B cell (primary cell): ENCODE measurements at regions not wholly inside any gene's neighbourhood (a gene's known extent, or its start where the extent isn't known, plus 50 kb on each side); places are given as distances from the start of the nearest gene placed in this dataset.

Experiments
- ATAC-seq: fragments of 200-7000 bp; cut with Tn5 transposase; one replicate; pipeline ENCODE4 v1.10.0; 2021; ENCODE audit warnings: low read depth, mild to moderate bottlenecking, moderate number of reproducible peaks, moderate library complexity
- CTCF ChIA-PET: fragments of 350-600 bp; sonication (Branson Sonifier 250); formaldehyde crosslinking; loops from one replicate; lab custom pipeline; 2021; ENCODE audit warnings: antibody characterized with exemption, inconsistent platforms; lab: Charles Lee
- POLR2A ChIA-PET: fragments of 350-600 bp; sonication (Branson Sonifier 250); formaldehyde crosslinking; loops from one replicate; lab custom pipeline; 2021; ENCODE audit warnings: antibody characterized with exemption; lab: Charles Lee
- DNase-seq: peaks from one replicate; pipeline ENCODE4 v3.0.0; 2013
- H2AFZ ChIP-seq: 2 replicates; pipeline ENCODE4 v1.6.1; 2012; ENCODE audit warnings: mild to moderate bottlenecking, low read depth, low read length; ENCODE audit not compliant: insufficient read depth, poor library complexity, severe bottlenecking
- H3K27ac ChIP-seq, 2 donors: 1 replicate in 1 of 2; 2 replicates in 1 of 2; pipeline ENCODE4 v1.5.1; 2012 to 2013; ENCODE audit warnings: low read length in 2 of 2, mild to moderate bottlenecking in 2 of 2, moderate library complexity in 1 of 2
- H3K27me3 ChIP-seq, 4 experiments: fragments of 200-600 bp in 1 of 4; sonication (generic) in 1 of 4; replicated peaks in 1 of 4; 1 replicate in 2 of 4; 2 replicates in 2 of 4; pipeline versions ENCODE4 v1.6.1 to v1.7.0; 2013 to 2016; ENCODE audit warnings: low read length in 3 of 4, mild to moderate bottlenecking in 2 of 4, mixed read lengths in 1 of 4, moderate library complexity in 1 of 4; ENCODE audit not compliant: insufficient read depth in 4 of 4, control insufficient read depth in 3 of 4; ENCODE audit errors: control extremely low read depth in 1 of 4
- H3K36me3 ChIP-seq, 2 experiments: replicated peaks in 1 of 2; 1 replicate in 1 of 2; 2 replicates in 1 of 2; pipeline versions ENCODE4 v1.6.1 to v1.7.1; 2013; ENCODE audit warnings: low read length in 1 of 2; ENCODE audit not compliant: insufficient read depth in 2 of 2, control insufficient read depth in 1 of 2; ENCODE audit errors: control extremely low read depth in 1 of 2, extremely low read depth in 1 of 2
- H3K4me1 ChIP-seq, 2 donors: fragments of 200-600 bp in 1 of 2; sonication (generic) in 1 of 2; 1 replicate in 1 of 2; 2 replicates in 1 of 2; pipeline versions ENCODE4 v1.5.1 to v1.6.1; 2013 to 2017; ENCODE audit warnings: low read length in 2 of 2; ENCODE audit not compliant: control insufficient read depth in 2 of 2, insufficient read depth in 2 of 2
- H3K4me2 ChIP-seq: replicated peaks from 2 replicates; pipeline ENCODE3; 2012; ENCODE audit warnings: mild to moderate bottlenecking, low read depth, low read length; ENCODE audit not compliant: poor library complexity, severe bottlenecking
- H3K4me3 ChIP-seq, 5 experiments: fragments of 200-600 bp in 1 of 5; sonication (generic) in 1 of 5; 1 replicate in 3 of 5; 2 replicates in 2 of 5; pipeline versions ENCODE4 v1.5.1 to v1.7.0; 2011 to 2016; ENCODE audit warnings: low read length in 4 of 5, mild to moderate bottlenecking in 4 of 5, low read depth in 2 of 5, control low read depth in 1 of 5, moderate library complexity in 1 of 5; ENCODE audit not compliant: insufficient read depth in 1 of 5; ENCODE audit errors: control extremely low read depth in 1 of 5, extremely low read depth in 1 of 5
- H3K79me2 ChIP-seq: fragments of 200-600 bp; sonication (generic); one replicate; pipeline ENCODE4 v1.6.0; 2016; ENCODE audit warnings: low read length; ENCODE audit not compliant: control insufficient read depth, insufficient read depth
- H3K9ac ChIP-seq: fragments of 200-600 bp; sonication (generic); 2 replicates; pipeline ENCODE4 v1.6.1; 2017; ENCODE audit warnings: mild to moderate bottlenecking, low read length, moderate library complexity
- H3K9me3 ChIP-seq, 3 donors: one replicate each; pipeline versions ENCODE4 v1.6.1 to v1.7.1; 2013; ENCODE audit warnings: low read length in 2 of 3; ENCODE audit not compliant: control insufficient read depth in 2 of 3, insufficient read depth in 1 of 3; ENCODE audit errors: control extremely low read depth in 1 of 3
- H4K20me1 ChIP-seq: 2 replicates; pipeline ENCODE4 v1.6.0; 2012; ENCODE audit warnings: mild to moderate bottlenecking, low read length; ENCODE audit not compliant: insufficient read depth, control insufficient read depth, poor library complexity, severe bottlenecking
- H3K27ac Mint-ChIP-seq: one replicate; pipeline ENCODE4 v1.8.0; 2021; ENCODE audit warnings: mixed read lengths
- H3K27me3 Mint-ChIP-seq: one replicate; pipeline ENCODE4 v1.8.0; 2021; ENCODE audit warnings: mixed read lengths
- H3K4me1 Mint-ChIP-seq: one replicate; pipeline ENCODE4 v1.8.0; 2021; ENCODE audit warnings: mixed read lengths
- H3K4me3 Mint-ChIP-seq: one replicate; pipeline ENCODE4 v1.8.0; 2021; ENCODE audit warnings: mixed read lengths
- H3K9me3 Mint-ChIP-seq: one replicate; pipeline ENCODE4 v1.8.0; 2022; ENCODE audit warnings: mixed read lengths; ENCODE audit not compliant: insufficient read depth
- CTCF ChIP-seq: fragments of 200-600 bp; IDR thresholded peaks from one replicate; pipeline ENCODE4 v1.8.0; 2022; ENCODE audit warnings: antibody characterized with exemption, mild to moderate bottlenecking
- EZH2 ChIP-seq: IDR thresholded peaks from 2 replicates; pipeline ENCODE4 v1.6.1; 2012; ENCODE audit warnings: borderline replicate concordance, low read depth, mild to moderate bottlenecking, moderate library complexity, low read length; ENCODE audit not compliant: insufficient read depth, poor library complexity, severe bottlenecking
- WGBS: methylation state at CpG from one replicate; pipeline ENCODE4 v1.1.5; 2013; ENCODE audit warnings: missing lambda C conversion rate; ENCODE audit not compliant: insufficient coverage; 5-methylcytosine and 5-hydroxymethylcytosine counted together
- intact Hi-C: fragments of 100-400 bp; cut with micrococcal nuclease; formaldehyde crosslinking; loops from one replicate; pipeline ENCODE4 v1.10.0; 2022

- H3K4me1 ChIP-seq: no peaks in the 10 kb centered on the region
- no peak overlapping the region for H3K4me2 ChIP-seq
- H3K9me3 Mint-ChIP-seq: no peaks in the 10 kb centered on the region
- intact Hi-C loops: no loop called here
- H2AFZ ChIP-seq: no peak overlapping the region
- H3K4me3 ChIP-seq: no peak overlapping the region
- no peaks in the 10 kb centered on the region for H3K36me3 ChIP-seq
- ChIA-PET POLR2A (no interaction called here), CTCF (no interaction called here)
- H3K27ac ChIP-seq: no peak overlapping the region
- H3K9ac ChIP-seq: no peak overlapping the region
- H3K27me3 ChIP-seq: no peaks in the 10 kb centered on the region
- DNase-seq (no peak), ATAC-seq (no peak)
- no peaks in the 10 kb centered on the region for H3K79me2 ChIP-seq
- H4K20me1 ChIP-seq: no peaks in the 10 kb centered on the region
- H3K27ac Mint-ChIP-seq: no peak overlapping the region
- TF ChIP-seq CTCF: no peak
- no peak for TF ChIP-seq EZH2
- no peaks in the 10 kb centered on the region for H3K4me1 Mint-ChIP-seq
- H3K9me3 ChIP-seq: no peaks in the 10 kb centered on the region
- H3K4me3 Mint-ChIP-seq: no peak overlapping the region
- WGBS: no CpG with 5 or more reads among the region's 3 CpGs
- no peaks in the 10 kb centered on the region for H3K27me3 Mint-ChIP-seq
These were observed 273.9 kb downstream of the RFPL4B start for GRCh38 chr6:112620812-112621569.

GRCh38 chr6:112622036-112622435 lies 274.9 kb downstream of the RFPL4B start:
- Histone ChIP-seq H3K79me2 (no peaks in the 10 kb centered on the region), H3K9ac (no peak overlapping the region), H3K27ac (no peak overlapping the region), H4K20me1 (no peaks in the 10 kb centered on the region), H3K9me3 (no peaks in the 10 kb centered on the region), H2AFZ (no peak overlapping the region), H3K36me3 (no peaks in the 10 kb centered on the region), H3K4me1 (no peaks in the 10 kb centered on the region), H3K27me3 (no peaks in the 10 kb centered on the region), H3K4me3 (no peak overlapping the region), H3K4me2 (no peak overlapping the region)
- Mint-ChIP-seq H3K9me3 (no peaks in the 10 kb centered on the region), H3K4me1 (no peaks in the 10 kb centered on the region), H3K27me3 (no peaks in the 10 kb centered on the region), H3K4me3 (no peak overlapping the region), H3K27ac (no peak overlapping the region)
- intact Hi-C loops: no loop called here
- ChIA-PET CTCF (no interaction called here), POLR2A (no interaction called here)
- ATAC-seq (no peak), DNase-seq (no peak)
- TF ChIP-seq CTCF (no peak), EZH2 (no peak)
